HepG2 (cell line): ENCODE measurements at regions not wholly inside any gene's neighbourhood (a gene's known extent, or its start where the extent isn't known, plus 50 kb on each side); places are given as distances from the start of the nearest gene placed in this dataset.
A peak's percentile ranks its signal among the peaks of the same experiment; 100 is the strongest.

Source experiments
- ATAC-seq: fragments of 200-7000 bp; cut with Tn5 transposase; 3 replicates; pipeline ENCODE4 v1.9.1; 2020; ENCODE audit warnings: mild to moderate bottlenecking, moderate library complexity
- BruUV-seq: library from RNA; stranded (reverse); fragments of 400-500 nt; replicated peaks from 2 replicates; lab custom pipeline; 2021; lab: Mats Ljungman, UMichigan
- CTCF ChIA-PET: fragments of 300-600 bp; formaldehyde crosslinking; extraction: SDS; loops from one replicate; lab custom pipeline; 2021; ENCODE audit warnings: low total read pairs, inconsistent platforms, low intra/inter-chr PET ratio; lab: Yijun Ruan, JAX
- POLR2A ChIA-PET: fragments of 350-600 bp; sonication (Branson Sonifier 250); formaldehyde crosslinking; loops from one replicate; lab custom pipeline; 2020; ENCODE audit warnings: antibody characterized with exemption, inconsistent platforms; lab: Yijun Ruan, JAX
- DNase-seq: peaks from one replicate; pipeline ENCODE4 v3.0.0-alpha.2; 2015; ENCODE audit warnings: low spot score
- FAIRE-seq: peaks from 3 replicates; lab custom pipeline; 2011; peaks lifted over from hg19 to GRCh38; lab: Jason Lieb, UNC
- H2AFZ ChIP-seq: one replicate; pipeline ENCODE4 v1.6.1; 2011; ENCODE audit warnings: low read length, inconsistent platforms
- H3K27ac ChIP-seq: fragments of 300-600 bp; 3 replicates; pipeline ENCODE4 v1.8.0; 2011; ENCODE audit warnings: mixed run types, mild to moderate bottlenecking, mixed read lengths, low read length, inconsistent platforms; ENCODE audit not compliant: insufficient read depth; ENCODE audit errors: extremely low read length
- H3K27me3 ChIP-seq, 2 experiments: fragments of 200-600 bp in 1 of 2; 2 replicates in 1 of 2; 3 replicates in 1 of 2; pipeline versions ENCODE4 v1.6.0 to v1.8.0; 2011; ENCODE audit warnings: low read length in 2 of 2, mild to moderate bottlenecking in 2 of 2, moderate library complexity in 2 of 2, inconsistent platforms in 1 of 2; ENCODE audit not compliant: insufficient read depth in 2 of 2, control insufficient read depth in 1 of 2
- H3K36me3 ChIP-seq, 2 experiments: fragments of 200-600 bp in 1 of 2; replicated peaks in 1 of 2; 2 replicates in 1 of 2; 3 replicates in 1 of 2; pipeline versions ENCODE4 v1.5.1 to v1.8.0; 2011; ENCODE audit warnings: low read length in 2 of 2, inconsistent platforms in 1 of 2; ENCODE audit not compliant: insufficient read depth in 2 of 2, control insufficient read depth in 1 of 2
- H3K4me1 ChIP-seq: 2 replicates; pipeline ENCODE4 v1.5.1; 2012; ENCODE audit warnings: low read length, inconsistent platforms; ENCODE audit not compliant: insufficient read depth
- H3K4me2 ChIP-seq: 2 replicates; pipeline ENCODE4 v1.6.0; 2011; ENCODE audit warnings: low read depth, low read length, inconsistent platforms
- H3K4me3 ChIP-seq, 3 experiments: fragments of 200-600 bp in 1 of 3; sonication (generic), shearing (Covaris generic) in 1 of 3; replicated peaks in 1 of 3; 2 replicates each; pipeline ENCODE4 v1.5.1; 2011 to 2016; ENCODE audit warnings: low read length in 3 of 3, inconsistent platforms in 2 of 3, low read depth in 2 of 3, mild to moderate bottlenecking in 2 of 3, control low read depth in 1 of 3, mixed read lengths in 1 of 3; ENCODE audit not compliant: insufficient read depth in 1 of 3
- H3K79me2 ChIP-seq: one replicate; pipeline ENCODE4 v1.6.1; 2011; ENCODE audit warnings: low read length, inconsistent platforms; ENCODE audit not compliant: insufficient read depth
- H3K9ac ChIP-seq: 2 replicates; pipeline ENCODE4 v1.6.0; 2011; ENCODE audit warnings: mild to moderate bottlenecking, low read depth, low read length, inconsistent platforms; ENCODE audit not compliant: insufficient read depth
- H3K9me3 ChIP-seq: 2 replicates; pipeline ENCODE4 v1.5.1; 2012; ENCODE audit warnings: mild to moderate bottlenecking, low read length
- H4K20me1 ChIP-seq: 2 replicates; pipeline ENCODE4 v1.6.0; 2011; ENCODE audit warnings: inconsistent platforms, mild to moderate bottlenecking, low read length, moderate library complexity; ENCODE audit not compliant: insufficient read depth
- CCDC6 ChIP-seq: sonication (generic); formaldehyde crosslinking; IDR thresholded peaks from 2 replicates; pipeline ENCODE4 v1.8.1; 2022; ENCODE audit warnings: mild to moderate bottlenecking, missing genetic modification reagents, moderate library complexity
- FOXO1 ChIP-seq: sonication (generic); formaldehyde crosslinking; IDR thresholded peaks from 2 replicates; pipeline ENCODE4 v1.4.0; 2020; ENCODE audit warnings: missing genetic modification reagents
- HNRNPLL ChIP-seq: fragments of 200-400 bp; formaldehyde crosslinking; IDR thresholded peaks from 2 replicates; pipeline ENCODE4 v1.6.1; 2017; ENCODE audit warnings: mild to moderate bottlenecking, low read depth, low read length; ENCODE audit not compliant: poor library complexity, severe bottlenecking
- SRSF4 ChIP-seq: fragments of 200-400 bp; formaldehyde crosslinking; IDR thresholded peaks from one replicate; pipeline ENCODE4 v1.6.1; 2018; ENCODE audit warnings: mild to moderate bottlenecking, low read depth, low read length, moderate library complexity; ENCODE audit not compliant: poor library complexity, severe bottlenecking
- ZNF530 ChIP-seq: sonication (generic); formaldehyde crosslinking; IDR thresholded peaks from 2 replicates; pipeline ENCODE4 v1.5.0; 2020; ENCODE audit warnings: low read depth, mild to moderate bottlenecking, missing genetic modification reagents
- ZNF800 ChIP-seq: sonication (generic); formaldehyde crosslinking; IDR thresholded peaks from 2 replicates; pipeline ENCODE4 v1.4.0; 2020; ENCODE audit warnings: missing genetic modification reagents
- WGBS: methylation state at CpG from one replicate; pipeline ENCODE4 v1.1.6; 2017; ENCODE audit warnings: low lambda C conversion rate; 5-methylcytosine and 5-hydroxymethylcytosine counted together
- in situ Hi-C: cut with HindIII; loops from 2 replicates; pipeline ENCODE4 v1.10.0; 2017; ENCODE audit warnings: low pct_unique_long_range_greater_than_20kb; ENCODE audit not compliant: extremely low pct_ligation_motif_present
- intact Hi-C: fragments of 100-400 bp; cut with micrococcal nuclease; formaldehyde crosslinking; loops from one replicate; pipeline ENCODE4 v1.10.0; 2022; ENCODE audit not compliant: unreplicated experiment

GRCh38 chr4:71187404-71188155 is 151.2 kb upstream of the SLC4A4 start:
- no TSS peak for BruUV-seq
- H3K79me2 ChIP-seq: no peaks in the 10 kb centered on the region
- CTCF ChIA-PET: no interaction called here
- POLR2A ChIA-PET: no interaction called here
- no peaks in the 10 kb centered on the region for H3K9me3 ChIP-seq
- no peak overlapping the region for H3K9ac ChIP-seq
- H3K36me3 ChIP-seq: no peaks in the 10 kb centered on the region
- H3K4me1 ChIP-seq: peaks cover 15% of the 10 kb centered on the region
- no peak for DNase-seq
- in situ Hi-C loops (loop anchor here (10.0 kb wide), 1 partner anchor 367 kb away; no protein-coding TSS in a partner anchor), intact Hi-C loops (no loop called here)
- H3K27ac ChIP-seq: no peak overlapping the region
- no peaks in the 10 kb centered on the region for H4K20me1 ChIP-seq
- FAIRE-seq: no peak
- H3K4me3 ChIP-seq: peak overlapping the region; percentile 42 to 73 (median 45); a peak in 4 of 6 replicates
- WGBS: 0% methylated on average over 4 of the region's 45 CpGs
- TF ChIP-seq ZNF530 (CRISPR knock-in tag): no peak
- TF ChIP-seq SRSF4: no peak
- TF ChIP-seq HNRNPLL: peak; percentile 62
- 0 out of 2 replicates have a peak, but pooled peaks have one; percentile 37 for TF ChIP-seq CCDC6 (CRISPR knock-in tag)
- no peak for TF ChIP-seq FOXO1 (CRISPR knock-in tag)
- TF ChIP-seq ZNF800 (CRISPR knock-in tag): 0 out of 2 replicates have a peak, but pooled peaks have one; percentile 27
- ATAC-seq: peak; percentile 57
- peaks cover 1 to 36% of the 10 kb centered on the region in 2 experiments; a peak in 3 of 5 replicates for H3K27me3 ChIP-seq
- H3K4me2 ChIP-seq: peak overlapping the region; percentile 78
- H2AFZ ChIP-seq: no peak overlapping the region
